ENCODE measurements at regions not wholly inside any gene's neighbourhood (a gene's known extent, or its start where the extent isn't known, plus 50 kb on each side); places are given as distances from the start of the nearest gene placed in this dataset.
A peak's percentile ranks its signal among the peaks of the same experiment; 100 is the strongest.
"Not testable (repeated sequence)": the region's sequence is repeated elsewhere in the genome, so short reads cannot be mapped to it uniquely, and the experiment has no call there.

- DNase-seq (ENCODE audit: low spot score): no peak
Observed at GRCh38 chr1:200282497-200283122, 127.2 kb downstream of the ZNF281 start.

DNA sequence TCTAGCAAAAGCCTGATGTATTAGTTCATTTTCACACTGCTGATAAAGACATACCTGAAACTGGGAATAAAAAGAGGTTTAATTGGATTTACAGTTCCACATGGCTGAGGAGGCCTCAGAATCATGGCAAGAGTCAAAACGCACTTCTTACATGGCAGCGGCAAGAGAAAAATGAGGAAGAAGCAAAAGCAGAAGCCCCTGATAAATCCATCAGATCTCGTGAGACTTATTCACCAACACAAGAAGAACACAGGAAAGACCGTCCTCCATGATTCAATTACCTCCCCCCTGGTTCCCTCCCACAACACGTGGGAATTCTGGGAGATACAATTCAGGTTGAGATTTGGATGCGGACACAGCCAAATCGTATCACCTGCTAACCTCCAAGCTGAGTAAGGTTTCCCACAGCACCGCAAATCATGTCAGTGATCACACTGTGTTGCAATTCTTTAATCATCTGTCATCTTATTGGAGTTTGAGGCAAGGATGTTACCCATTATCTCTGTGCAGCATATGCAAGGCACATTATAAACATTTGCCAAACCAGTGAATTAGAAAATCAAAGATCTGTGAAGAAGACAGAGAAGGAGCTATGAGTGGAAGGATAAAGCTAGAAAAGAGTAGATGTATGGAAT lies 128.5 kb downstream of the ZNF281 start:
- DNase-seq (ENCODE audit: low spot score): no peak

DNA sequence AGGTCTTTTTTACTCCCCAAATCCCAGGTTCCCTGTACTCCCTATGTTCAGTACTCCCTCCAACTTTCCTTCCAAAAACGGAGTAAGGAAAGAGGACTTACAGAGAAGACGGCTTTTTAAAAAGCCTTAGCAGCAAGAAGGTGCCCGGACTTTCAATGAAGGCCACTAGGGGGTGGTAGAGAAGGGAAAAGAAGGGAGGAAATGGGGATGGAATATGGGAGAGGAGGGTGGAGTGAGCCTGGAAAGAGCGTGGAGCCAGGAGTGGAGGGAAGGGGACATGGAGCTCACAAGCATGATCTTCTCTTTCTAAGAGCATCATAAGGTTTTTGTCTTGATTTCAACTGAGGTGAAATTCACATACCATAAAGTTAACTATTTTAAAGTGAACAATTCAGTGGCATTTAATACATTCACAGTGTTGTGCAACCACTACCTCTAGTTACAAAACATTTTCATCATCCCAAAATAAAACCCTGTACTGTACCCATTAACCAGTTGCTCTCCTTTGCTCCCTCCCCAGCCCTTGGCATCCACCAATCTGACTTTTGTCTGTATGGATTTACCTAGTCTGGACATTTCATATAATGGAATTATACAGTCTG lies 129.9 kb downstream of the ZNF281 start:
- DNase-seq (ENCODE audit: low spot score): peak; percentile 16

DNA sequence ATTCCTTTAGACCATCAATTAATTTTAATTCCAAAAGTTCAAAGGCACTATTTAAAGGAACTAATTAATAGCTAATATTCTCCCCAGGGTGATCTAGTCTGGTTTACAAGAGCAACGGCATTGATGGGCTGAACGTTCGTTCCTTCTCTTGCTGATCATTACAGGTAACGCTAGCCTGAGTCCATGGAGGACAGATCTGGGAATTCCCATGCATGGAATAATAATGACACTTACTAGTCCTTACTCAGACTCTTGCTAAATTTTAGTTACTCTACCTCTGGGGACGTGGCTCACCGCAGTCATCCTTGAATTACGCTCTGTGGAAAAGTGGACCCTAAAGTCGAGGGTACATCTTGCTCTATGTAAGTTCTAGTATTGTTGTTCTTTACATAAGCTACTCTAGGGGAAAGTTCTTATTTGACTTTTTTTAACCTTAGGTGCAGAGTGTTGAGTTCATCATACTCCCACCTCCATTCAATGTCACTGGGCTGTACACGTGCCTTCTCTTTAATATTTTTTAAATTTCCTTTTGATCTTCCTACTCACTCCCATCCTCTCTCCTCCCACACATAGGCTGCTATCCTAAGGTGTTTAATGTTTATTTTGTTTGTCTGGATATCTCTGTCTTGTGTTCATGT lies 133.9 kb downstream of the ZNF281 start:
- DNase-seq (ENCODE audit: low spot score): no peak

- no peak for DNase-seq (ENCODE audit: low spot score)
Observed at GRCh38 chr1:200275415-200275814, 134.4 kb downstream of the ZNF281 start.

- no peak for DNase-seq (ENCODE audit: low spot score)
Observed at GRCh38 chr1:200274116-200274515, 135.7 kb downstream of the ZNF281 start.

DNA sequence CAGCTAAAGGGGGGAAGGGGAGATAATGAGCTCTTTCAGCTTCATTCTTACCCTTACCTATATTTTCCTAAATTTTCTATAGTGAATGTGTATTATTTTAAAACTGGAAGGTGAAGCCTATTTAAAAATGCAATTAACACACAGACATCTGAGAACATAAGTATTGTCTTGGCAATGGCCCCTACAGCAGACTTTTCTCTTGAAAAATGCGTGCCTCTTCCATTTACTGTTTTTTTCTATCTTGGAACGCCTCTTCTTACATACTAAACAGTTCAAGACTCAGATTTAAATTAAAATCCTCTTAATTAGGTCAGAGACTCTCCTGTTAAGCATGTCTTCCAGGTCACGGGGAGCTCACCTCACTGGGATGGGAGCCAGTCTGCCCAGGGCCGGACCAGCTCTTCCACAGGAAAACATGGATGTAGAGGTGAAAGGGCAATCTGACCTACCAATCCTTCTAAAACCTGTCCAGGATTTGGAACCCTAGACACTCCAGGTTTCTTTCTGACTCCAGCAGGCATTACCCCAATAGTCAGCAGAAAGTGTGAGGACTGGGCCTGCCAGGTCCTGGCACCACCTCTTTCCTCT lies 137.3 kb downstream of the ZNF281 start:
- DNase-seq (ENCODE audit: low spot score): no peak

DNA sequence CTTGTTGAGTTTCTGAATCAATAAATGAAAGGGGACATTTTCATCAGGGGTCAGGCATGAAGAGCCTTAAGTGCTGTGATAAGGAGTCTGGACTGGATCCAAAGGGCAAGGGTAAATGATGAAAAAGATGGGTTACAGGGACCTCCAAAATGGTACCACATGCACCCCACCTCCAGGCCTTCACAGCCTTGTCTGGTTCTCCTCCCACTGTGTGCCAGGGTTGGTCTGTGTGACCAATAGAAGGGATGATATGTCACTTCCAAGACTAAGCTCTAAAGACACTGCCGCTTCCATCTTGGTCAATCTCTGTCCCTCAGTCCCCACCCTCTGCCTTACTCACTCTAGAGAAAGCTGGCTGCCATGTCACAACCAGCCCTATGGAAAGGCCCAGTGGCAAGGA lies 140.6 kb downstream of the ZNF281 start:
- no peak for DNase-seq (ENCODE audit: low spot score)

- no peak for DNase-seq (ENCODE audit: low spot score)
Observed at GRCh38 chr1:200267937-200268336, 141.9 kb downstream of the ZNF281 start.

DNA sequence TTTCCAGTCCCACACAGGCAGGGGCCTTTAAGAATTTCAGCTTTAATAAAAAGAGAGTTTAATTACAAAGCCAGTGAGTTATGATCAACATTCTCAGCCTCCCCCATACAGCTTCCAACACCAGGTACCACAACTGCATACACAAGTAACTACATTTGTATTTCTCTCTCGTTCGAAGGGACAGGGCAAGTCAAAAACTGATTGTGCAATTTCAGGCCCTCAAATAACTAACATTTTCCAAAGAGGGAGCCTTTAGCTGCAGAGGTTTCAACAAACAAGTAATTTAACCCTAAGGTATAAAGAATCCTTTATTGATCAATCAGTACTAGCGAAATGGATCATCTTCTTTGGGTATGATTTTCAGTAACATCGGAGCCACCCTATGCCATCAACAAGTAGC lies 142.4 kb downstream of the ZNF281 start:
- DNase-seq (ENCODE audit: low spot score): no peak

GRCh38 chr1:200266871-200267270 lies 143.0 kb downstream of the ZNF281 start:
- DNase-seq (ENCODE audit: low spot score): no peak

DNA sequence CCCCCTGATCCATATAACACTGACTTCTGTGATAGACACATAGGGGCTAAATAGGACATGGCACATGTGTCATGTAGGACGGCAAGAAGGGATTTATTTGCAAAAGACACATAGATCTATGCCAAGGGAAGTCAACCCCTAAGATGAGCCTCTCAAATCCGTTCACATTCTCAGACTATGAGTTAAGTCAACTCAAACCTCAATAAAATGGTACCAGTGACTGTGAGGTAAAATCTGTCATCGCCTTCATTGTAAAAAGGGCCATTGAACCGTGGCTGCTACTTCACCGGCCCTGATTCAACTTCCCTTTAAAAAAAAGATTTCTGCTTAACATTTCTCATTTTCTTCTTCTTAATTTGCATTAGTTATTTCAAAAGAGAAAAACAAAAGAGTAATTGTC lies 144.0 kb downstream of the ZNF281 start:
- DNase-seq (ENCODE audit: low spot score): no peak

DNA sequence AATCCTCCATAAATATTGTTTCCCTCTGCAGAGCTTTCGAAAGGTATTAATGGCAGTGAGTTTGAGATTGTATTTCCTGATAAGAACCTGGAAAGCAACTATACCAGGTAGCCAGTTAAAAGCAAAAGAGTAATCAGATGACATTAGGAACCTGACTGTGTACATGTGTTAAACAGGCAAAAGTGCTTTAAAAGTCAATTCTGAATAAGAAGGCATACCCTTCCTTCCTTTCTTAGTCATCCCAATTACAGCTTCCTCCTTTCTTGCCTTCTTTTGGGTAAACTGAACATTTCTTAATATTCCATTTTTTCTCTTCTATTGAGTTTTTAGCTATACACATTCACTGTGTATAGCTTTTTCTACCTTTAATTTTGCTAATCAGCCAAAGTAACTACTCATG lies 144.7 kb downstream of the ZNF281 start:
- DNase-seq (ENCODE audit: low spot score): no peak

- no peak for DNase-seq (ENCODE audit: low spot score)
Observed at GRCh38 chr1:200263203-200263602, 146.6 kb downstream of the ZNF281 start.

- DNase-seq (ENCODE audit: low spot score): no peak
Observed at GRCh38 chr1:200262326-200262965, 147.4 kb downstream of the ZNF281 start.

GRCh38 chr1:200260597-200261335 lies 149.1 kb downstream of the ZNF281 start:
- no peak for DNase-seq (ENCODE audit: low spot score)

GRCh38 chr1:200258447-200259375 lies 151.1 kb downstream of the ZNF281 start:
- DNase-seq (ENCODE audit: low spot score): peak; percentile 63

DNA sequence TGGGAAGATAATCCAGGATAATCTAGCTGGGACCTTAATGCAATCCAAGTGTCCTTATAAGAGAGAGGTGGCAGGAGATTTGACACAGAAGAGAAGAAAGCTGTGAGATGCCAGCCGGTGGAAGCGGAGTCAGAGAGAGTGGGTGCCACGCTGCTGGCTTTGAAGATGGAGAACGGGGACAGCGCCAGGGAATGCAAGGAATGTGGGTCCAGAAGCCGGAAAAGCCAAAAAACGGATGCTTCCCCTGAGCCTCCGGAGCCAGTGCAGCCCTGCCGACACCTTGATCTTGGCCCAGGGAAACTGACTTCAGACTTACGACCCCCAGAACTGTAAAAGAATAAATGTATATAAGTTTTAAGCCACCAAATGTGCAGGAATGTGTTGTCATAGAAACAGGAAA lies 152.6 kb downstream of the ZNF281 start:
- no peak for DNase-seq (ENCODE audit: low spot score)

DNA sequence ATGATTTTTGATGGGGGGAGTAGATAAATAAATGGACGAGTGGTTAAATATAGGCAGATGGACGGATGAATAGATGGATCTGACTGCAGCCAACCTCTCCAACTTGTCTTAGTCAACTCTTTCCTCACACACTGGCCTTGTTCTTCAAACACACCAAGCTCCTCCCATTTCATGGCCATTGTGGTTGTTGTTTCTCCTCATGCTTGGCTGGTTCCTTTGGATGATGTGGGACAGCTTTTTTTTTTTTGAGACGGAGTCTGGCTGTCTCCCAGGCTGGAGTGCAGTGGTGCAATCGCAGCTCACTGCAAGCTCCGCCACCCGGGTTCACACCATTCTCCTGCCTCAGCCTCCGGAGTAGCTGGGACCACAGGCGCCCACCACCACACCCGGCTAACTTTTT lies 155.2 kb downstream of the ZNF281 start:
- DNase-seq (ENCODE audit: low spot score): not testable (repeated sequence)

DNA sequence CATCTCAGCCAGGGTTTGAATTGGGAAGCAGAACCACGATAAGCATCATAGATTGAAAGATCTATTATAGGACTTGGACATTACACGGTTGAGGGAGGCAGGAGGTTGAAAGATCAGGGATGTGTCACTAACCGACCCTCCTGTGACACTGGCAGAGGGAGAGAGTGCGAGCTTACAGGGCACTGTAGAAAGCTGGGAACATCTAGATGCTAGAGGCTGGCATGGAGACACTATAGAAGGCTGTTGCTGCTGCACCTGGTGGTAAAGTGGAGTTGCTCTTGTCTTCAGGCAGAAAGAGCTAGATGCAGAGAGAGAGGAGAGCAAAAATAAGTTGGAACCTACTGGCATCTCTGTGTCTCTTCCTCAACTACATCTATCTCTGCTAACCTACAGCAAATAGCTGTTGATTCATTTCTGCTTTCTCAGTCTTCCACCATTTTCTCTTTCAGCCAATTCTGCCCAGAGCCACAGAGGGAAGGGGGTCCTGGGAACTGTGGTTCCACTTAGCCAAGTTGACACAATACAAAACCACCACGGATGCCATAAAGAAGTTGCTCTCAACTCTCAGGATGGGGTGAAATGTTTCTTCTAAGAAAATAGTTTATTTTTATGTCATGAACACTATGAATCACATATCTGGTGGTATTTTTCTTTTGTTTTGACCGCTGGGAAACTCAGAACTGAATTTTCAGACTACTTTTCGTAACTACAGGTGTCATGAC lies 155.9 kb downstream of the ZNF281 start:
- DNase-seq (ENCODE audit: low spot score): no peak

All from RKO (cell line).